ENCODE measurements at regions not wholly inside any gene's neighbourhood (a gene's known extent, or its start where the extent isn't known, plus 50 kb on each side); places are given as distances from the start of the nearest gene placed in this dataset.

DNA sequence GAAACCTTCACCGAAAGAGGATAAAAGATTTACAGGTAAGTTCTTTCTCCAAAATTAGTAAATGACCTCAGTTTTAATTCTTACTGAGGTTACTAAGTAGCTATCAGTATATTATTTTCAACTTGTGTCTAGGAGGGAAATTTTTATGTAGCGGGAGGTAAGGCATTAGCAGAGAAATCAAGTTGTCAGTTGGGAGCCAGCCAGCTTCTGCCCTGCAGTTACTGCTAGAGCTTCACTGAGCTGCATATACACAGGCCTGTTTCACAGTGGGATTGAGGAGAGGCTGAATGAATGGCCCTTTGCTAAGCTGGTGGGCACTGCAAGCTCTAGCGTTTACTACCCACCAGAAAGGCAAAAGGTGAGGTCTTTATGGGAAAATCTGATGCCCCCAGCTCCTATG, 105.7 kb downstream of the ACAA2 start:
- TF ChIP-seq, protein P1, sequence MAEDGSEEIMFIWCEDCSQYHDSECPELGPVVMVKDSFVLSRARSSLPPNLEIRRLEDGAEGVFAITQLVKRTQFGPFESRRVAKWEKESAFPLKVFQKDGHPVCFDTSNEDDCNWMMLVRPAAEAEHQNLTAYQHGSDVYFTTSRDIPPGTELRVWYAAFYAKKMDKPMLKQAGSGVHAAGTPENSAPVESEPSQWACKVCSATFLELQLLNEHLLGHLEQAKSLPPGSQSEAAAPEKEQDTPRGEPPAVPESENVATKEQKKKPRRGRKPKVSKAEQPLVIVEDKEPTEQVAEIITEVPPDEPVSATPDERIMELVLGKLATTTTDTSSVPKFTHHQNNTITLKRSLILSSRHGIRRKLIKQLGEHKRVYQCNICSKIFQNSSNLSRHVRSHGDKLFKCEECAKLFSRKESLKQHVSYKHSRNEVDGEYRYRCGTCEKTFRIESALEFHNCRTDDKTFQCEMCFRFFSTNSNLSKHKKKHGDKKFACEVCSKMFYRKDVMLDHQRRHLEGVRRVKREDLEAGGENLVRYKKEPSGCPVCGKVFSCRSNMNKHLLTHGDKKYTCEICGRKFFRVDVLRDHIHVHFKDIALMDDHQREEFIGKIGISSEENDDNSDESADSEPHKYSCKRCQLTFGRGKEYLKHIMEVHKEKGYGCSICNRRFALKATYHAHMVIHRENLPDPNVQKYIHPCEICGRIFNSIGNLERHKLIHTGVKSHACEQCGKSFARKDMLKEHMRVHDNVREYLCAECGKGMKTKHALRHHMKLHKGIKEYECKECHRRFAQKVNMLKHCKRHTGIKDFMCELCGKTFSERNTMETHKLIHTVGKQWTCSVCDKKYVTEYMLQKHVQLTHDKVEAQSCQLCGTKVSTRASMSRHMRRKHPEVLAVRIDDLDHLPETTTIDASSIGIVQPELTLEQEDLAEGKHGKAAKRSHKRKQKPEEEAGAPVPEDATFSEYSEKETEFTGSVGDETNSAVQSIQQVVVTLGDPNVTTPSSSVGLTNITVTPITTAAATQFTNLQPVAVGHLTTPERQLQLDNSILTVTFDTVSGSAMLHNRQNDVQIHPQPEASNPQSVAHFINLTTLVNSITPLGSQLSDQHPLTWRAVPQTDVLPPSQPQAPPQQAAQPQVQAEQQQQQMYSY (CRISPR knock-in tag; IDR thresholded peaks at IDR 0.05) = no peak
- TF ChIP-seq, protein P2, sequence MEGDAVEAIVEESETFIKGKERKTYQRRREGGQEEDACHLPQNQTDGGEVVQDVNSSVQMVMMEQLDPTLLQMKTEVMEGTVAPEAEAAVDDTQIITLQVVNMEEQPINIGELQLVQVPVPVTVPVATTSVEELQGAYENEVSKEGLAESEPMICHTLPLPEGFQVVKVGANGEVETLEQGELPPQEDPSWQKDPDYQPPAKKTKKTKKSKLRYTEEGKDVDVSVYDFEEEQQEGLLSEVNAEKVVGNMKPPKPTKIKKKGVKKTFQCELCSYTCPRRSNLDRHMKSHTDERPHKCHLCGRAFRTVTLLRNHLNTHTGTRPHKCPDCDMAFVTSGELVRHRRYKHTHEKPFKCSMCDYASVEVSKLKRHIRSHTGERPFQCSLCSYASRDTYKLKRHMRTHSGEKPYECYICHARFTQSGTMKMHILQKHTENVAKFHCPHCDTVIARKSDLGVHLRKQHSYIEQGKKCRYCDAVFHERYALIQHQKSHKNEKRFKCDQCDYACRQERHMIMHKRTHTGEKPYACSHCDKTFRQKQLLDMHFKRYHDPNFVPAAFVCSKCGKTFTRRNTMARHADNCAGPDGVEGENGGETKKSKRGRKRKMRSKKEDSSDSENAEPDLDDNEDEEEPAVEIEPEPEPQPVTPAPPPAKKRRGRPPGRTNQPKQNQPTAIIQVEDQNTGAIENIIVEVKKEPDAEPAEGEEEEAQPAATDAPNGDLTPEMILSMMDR (IDR thresholded peaks at IDR 0.05 in 2 of 3, conservative IDR thresholded peaks at IDR 0.05 in 1 of 3; ENCODE audit: control insufficient read depth in 2 of 3, extremely low read depth in 1 of 3, insufficient read depth in 1 of 3, low read depth in 3 of 3, low read length in 3 of 3) = no peak
- TF ChIP-seq ETV6 (conservative IDR thresholded peaks at IDR 0.05 in 1 of 2, IDR thresholded peaks at IDR 0.05 in 1 of 2; ENCODE audit: borderline replicate concordance in 1 of 2, low read depth in 1 of 2) (no peak), ZNF274 (IDR thresholded peaks at IDR 0.05; ENCODE audit: insufficient read depth, insufficient read length) (no peak), RELA (IDR thresholded peaks at IDR 0.05; ENCODE audit: borderline replicate concordance, partially characterized antibody) (no peak), ASH2L (IDR thresholded peaks at IDR 0.05; ENCODE audit: borderline replicate concordance, low read depth) (no peak), CHD2 (IDR thresholded peaks at IDR 0.05; ENCODE audit: borderline replicate concordance, low read depth, low read length) (no peak), RFX5 (IDR thresholded peaks at IDR 0.05; ENCODE audit: low read depth, low read length) (no peak)
- TF ChIP-seq, protein P3, sequence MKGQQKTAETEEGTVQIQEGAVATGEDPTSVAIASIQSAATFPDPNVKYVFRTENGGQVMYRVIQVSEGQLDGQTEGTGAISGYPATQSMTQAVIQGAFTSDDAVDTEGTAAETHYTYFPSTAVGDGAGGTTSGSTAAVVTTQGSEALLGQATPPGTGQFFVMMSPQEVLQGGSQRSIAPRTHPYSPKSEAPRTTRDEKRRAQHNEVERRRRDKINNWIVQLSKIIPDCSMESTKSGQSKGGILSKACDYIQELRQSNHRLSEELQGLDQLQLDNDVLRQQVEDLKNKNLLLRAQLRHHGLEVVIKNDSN (IDR thresholded peaks at IDR 0.05; ENCODE audit: borderline replicate concordance, extremely low read length, insufficient read depth, low read depth, low read length) = no peak
- TF ChIP-seq, protein P4, sequence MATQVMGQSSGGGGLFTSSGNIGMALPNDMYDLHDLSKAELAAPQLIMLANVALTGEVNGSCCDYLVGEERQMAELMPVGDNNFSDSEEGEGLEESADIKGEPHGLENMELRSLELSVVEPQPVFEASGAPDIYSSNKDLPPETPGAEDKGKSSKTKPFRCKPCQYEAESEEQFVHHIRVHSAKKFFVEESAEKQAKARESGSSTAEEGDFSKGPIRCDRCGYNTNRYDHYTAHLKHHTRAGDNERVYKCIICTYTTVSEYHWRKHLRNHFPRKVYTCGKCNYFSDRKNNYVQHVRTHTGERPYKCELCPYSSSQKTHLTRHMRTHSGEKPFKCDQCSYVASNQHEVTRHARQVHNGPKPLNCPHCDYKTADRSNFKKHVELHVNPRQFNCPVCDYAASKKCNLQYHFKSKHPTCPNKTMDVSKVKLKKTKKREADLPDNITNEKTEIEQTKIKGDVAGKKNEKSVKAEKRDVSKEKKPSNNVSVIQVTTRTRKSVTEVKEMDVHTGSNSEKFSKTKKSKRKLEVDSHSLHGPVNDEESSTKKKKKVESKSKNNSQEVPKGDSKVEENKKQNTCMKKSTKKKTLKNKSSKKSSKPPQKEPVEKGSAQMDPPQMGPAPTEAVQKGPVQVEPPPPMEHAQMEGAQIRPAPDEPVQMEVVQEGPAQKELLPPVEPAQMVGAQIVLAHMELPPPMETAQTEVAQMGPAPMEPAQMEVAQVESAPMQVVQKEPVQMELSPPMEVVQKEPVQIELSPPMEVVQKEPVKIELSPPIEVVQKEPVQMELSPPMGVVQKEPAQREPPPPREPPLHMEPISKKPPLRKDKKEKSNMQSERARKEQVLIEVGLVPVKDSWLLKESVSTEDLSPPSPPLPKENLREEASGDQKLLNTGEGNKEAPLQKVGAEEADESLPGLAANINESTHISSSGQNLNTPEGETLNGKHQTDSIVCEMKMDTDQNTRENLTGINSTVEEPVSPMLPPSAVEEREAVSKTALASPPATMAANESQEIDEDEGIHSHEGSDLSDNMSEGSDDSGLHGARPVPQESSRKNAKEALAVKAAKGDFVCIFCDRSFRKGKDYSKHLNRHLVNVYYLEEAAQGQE (IDR thresholded peaks at IDR 0.05; ENCODE audit: low read depth, low read length) = no peak

Measured in GM12878 (cell line).